IMR-90 (cell line): ENCODE measurements at regions not wholly inside any gene's neighbourhood (a gene's known extent, or its start where the extent isn't known, plus 50 kb on each side); places are given as distances from the start of the nearest gene placed in this dataset.

Experiments used
- ATAC-seq: fragments of 200-7000 bp; cut with Tn5 transposase; 2 replicates; pipeline ENCODE4 v1.9.1; 2020; ENCODE audit warnings: low read depth, mild to moderate bottlenecking, moderate library complexity
- BruUV-seq: library from RNA; stranded (reverse); fragments of 400-500 nt; replicated peaks from 2 replicates; lab custom pipeline; 2021; lab: Mats Ljungman, UMichigan
- CTCF ChIA-PET: fragments of 300-600 bp; formaldehyde crosslinking; extraction: SDS; loops from one replicate; lab custom pipeline; 2021; ENCODE audit warnings: antibody characterized with exemption; lab: Yijun Ruan, JAX
- POLR2A ChIA-PET: fragments of 300-600 bp; sonication (Branson Sonifier 250); formaldehyde crosslinking; loops from one replicate; lab custom pipeline; 2022; ENCODE audit warnings: antibody characterized with exemption; ENCODE audit not compliant: unreplicated experiment; lab: Charles Lee
- DNase-seq: peaks from one replicate; pipeline ENCODE4 v3.0.0; 2013
- H2AFZ ChIP-seq: replicated peaks from 2 replicates; pipeline ENCODE3; 2013; ENCODE audit warnings: low read length, mild to moderate bottlenecking; ENCODE audit not compliant: poor library complexity
- H2AK5ac ChIP-seq: 2 replicates; pipeline ENCODE4 v1.6.1; 2013; ENCODE audit warnings: low read depth, low read length, inconsistent platforms
- H2AK9ac ChIP-seq: replicated peaks from 2 replicates; pipeline ENCODE3; 2013; ENCODE audit warnings: mild to moderate bottlenecking, low read depth, low read length, moderate library complexity; ENCODE audit not compliant: poor library complexity
- H2BK120ac ChIP-seq: 2 replicates; pipeline ENCODE4 v1.6.1; 2013; ENCODE audit warnings: low read depth, low read length, inconsistent platforms
- H2BK15ac ChIP-seq: 3 replicates; pipeline ENCODE4 v1.6.1; 2013; ENCODE audit warnings: low read depth, low read length, inconsistent platforms
- H2BK20ac ChIP-seq: 2 replicates; pipeline ENCODE4 v1.6.1; 2013; ENCODE audit warnings: low read depth, mild to moderate bottlenecking, inconsistent platforms, low read length, moderate library complexity
- H2BK5ac ChIP-seq: 2 replicates; pipeline ENCODE4 v1.6.1; 2013; ENCODE audit warnings: mild to moderate bottlenecking, low read depth, low read length, inconsistent platforms; ENCODE audit not compliant: poor library complexity, severe bottlenecking
- H3K14ac ChIP-seq: replicated peaks from 2 replicates; pipeline ENCODE4 v1.6.1; 2013; ENCODE audit warnings: low read depth, low read length, inconsistent platforms
- H3K18ac ChIP-seq: 2 replicates; pipeline ENCODE4 v1.6.1; 2013; ENCODE audit warnings: low read depth, low read length, control low read depth
- H3K23ac ChIP-seq: 2 replicates; pipeline ENCODE4 v1.6.1; 2013; ENCODE audit warnings: low read depth, low read length, inconsistent platforms
- H3K27ac ChIP-seq: 2 replicates; pipeline ENCODE4 v1.5.1; 2013; ENCODE audit warnings: mild to moderate bottlenecking, control low read depth, low read length; ENCODE audit not compliant: insufficient read depth
- H3K27me3 ChIP-seq: 2 replicates; pipeline ENCODE4 v1.6.1; 2013; ENCODE audit warnings: low read length; ENCODE audit not compliant: control insufficient read depth, insufficient read depth
- H3K36me3 ChIP-seq: 2 replicates; pipeline ENCODE4 v1.6.1; 2013; ENCODE audit warnings: low read length, mixed read lengths; ENCODE audit not compliant: control insufficient read depth, insufficient read depth
- H3K4ac ChIP-seq: 2 replicates; pipeline ENCODE4 v1.6.1; 2013; ENCODE audit warnings: low read depth, low read length, inconsistent platforms
- H3K4me1 ChIP-seq: 2 replicates; pipeline ENCODE4 v1.6.1; 2013; ENCODE audit warnings: low read length, mixed read lengths; ENCODE audit not compliant: control insufficient read depth, insufficient read depth
- H3K4me2 ChIP-seq: 2 replicates; pipeline ENCODE4 v1.6.1; 2013; ENCODE audit warnings: low read depth, mild to moderate bottlenecking, control low read depth, low read length, moderate library complexity
- H3K4me3 ChIP-seq: 2 replicates; pipeline ENCODE4 v1.5.1; 2013; ENCODE audit warnings: low read depth, mild to moderate bottlenecking, control low read depth, low read length, moderate library complexity; ENCODE audit not compliant: insufficient read depth
- H3K56ac ChIP-seq: 2 replicates; pipeline ENCODE4 v1.6.1; 2013; ENCODE audit warnings: low read length, inconsistent platforms; ENCODE audit not compliant: insufficient read depth; ENCODE audit errors: extremely low read depth
- H3K79me1 ChIP-seq, 2 experiments: 2 replicates each; pipeline ENCODE4 v1.6.1; 2013; ENCODE audit warnings: low read length in 2 of 2, inconsistent platforms in 1 of 2, low read depth in 1 of 2
- H3K9ac ChIP-seq: 2 replicates; pipeline ENCODE4 v1.6.1; 2013; ENCODE audit warnings: low read depth, low read length, control low read depth
- H3K9me1 ChIP-seq: 2 replicates; pipeline ENCODE4 v1.6.1; 2013; ENCODE audit warnings: low read length, inconsistent platforms; ENCODE audit not compliant: insufficient read depth
- H3K9me3 ChIP-seq: 2 replicates; pipeline ENCODE4 v1.6.1; 2013; ENCODE audit warnings: low read length; ENCODE audit not compliant: control insufficient read depth, insufficient read depth
- H4K20me1 ChIP-seq: 2 replicates; pipeline ENCODE4 v1.6.1; 2013; ENCODE audit warnings: low read length, inconsistent platforms; ENCODE audit not compliant: insufficient read depth
- H4K5ac ChIP-seq: 2 replicates; pipeline ENCODE4 v1.6.1; 2013; ENCODE audit warnings: mild to moderate bottlenecking, low read depth, low read length, control low read depth
- H4K8ac ChIP-seq, 2 experiments: 2 replicates each; pipeline ENCODE4 v1.6.1; 2013; ENCODE audit warnings: low read depth in 2 of 2, low read length in 2 of 2, control low read depth in 1 of 2, inconsistent platforms in 1 of 2
- H4K91ac ChIP-seq: 2 replicates; pipeline ENCODE4 v1.6.1; 2013; ENCODE audit warnings: low read depth, low read length, inconsistent platforms; ENCODE audit not compliant: insufficient read depth
- BHLHE40 ChIP-seq: fragments of 150-350 bp; IDR thresholded peaks from 2 replicates; pipeline ENCODE4 v1.6.1; 2016; ENCODE audit warnings: mild to moderate bottlenecking, low read depth, low read length
- CTCF ChIP-seq: conservative IDR thresholded peaks from 2 replicates; pipeline ENCODE4 v1.5.1; 2012; ENCODE audit warnings: mild to moderate bottlenecking, low read depth, low read length, improper control_type of control experiment
- ELK1 ChIP-seq: fragments of 150-350 bp; IDR thresholded peaks from 2 replicates; pipeline ENCODE4 v1.6.1; 2016; ENCODE audit warnings: low read depth, mild to moderate bottlenecking, low read length, moderate library complexity, borderline replicate concordance
- FOS ChIP-seq: fragments of 150-350 bp; IDR thresholded peaks from 2 replicates; pipeline ENCODE4 v1.6.1; 2016; ENCODE audit warnings: low read depth, low read length
- MAFK ChIP-seq: IDR thresholded peaks from 2 replicates; pipeline ENCODE4 v1.6.1; 2012; ENCODE audit warnings: low read depth, low read length, improper control_type of control experiment
- MAZ ChIP-seq: IDR thresholded peaks from 2 replicates; pipeline ENCODE4 v1.6.1; 2012; ENCODE audit warnings: low read depth, mild to moderate bottlenecking, low read length, improper control_type of control experiment, moderate library complexity, borderline replicate concordance
- POLR2A ChIP-seq: IDR thresholded peaks from 2 replicates; pipeline ENCODE4 v1.6.1; 2012; ENCODE audit warnings: mild to moderate bottlenecking, low read depth, low read length
- RAD21 ChIP-seq: IDR thresholded peaks from 2 replicates; pipeline ENCODE4 v1.6.1; 2012; ENCODE audit warnings: low read length, improper control_type of control experiment
- RCOR1 ChIP-seq: IDR thresholded peaks from 2 replicates; pipeline ENCODE4 v1.6.1; 2012; ENCODE audit warnings: mild to moderate bottlenecking, low read length, improper control_type of control experiment; ENCODE audit not compliant: insufficient replicate concordance
- RFX5 ChIP-seq: IDR thresholded peaks from 2 replicates; pipeline ENCODE4 v1.8.0; 2012; ENCODE audit warnings: low read depth, mild to moderate bottlenecking, low read length, moderate library complexity
- SMC3 ChIP-seq: fragments of 150-350 bp; IDR thresholded peaks from 2 replicates; pipeline ENCODE4 v1.6.1; 2016; ENCODE audit warnings: low read depth, mild to moderate bottlenecking, antibody characterized with exemption, low read length, moderate library complexity
- USF2 ChIP-seq: fragments of 150-350 bp; IDR thresholded peaks from 2 replicates; pipeline ENCODE4 v1.6.1; 2017; ENCODE audit warnings: mild to moderate bottlenecking, antibody characterized with exemption, low read length, low read depth
- WGBS, 2 experiments: methylation state at CpG; one replicate each; pipeline versions ENCODE4 v1.1.5 to v1.1.7; 2013; ENCODE audit warnings: missing lambda C conversion rate in 2 of 2; ENCODE audit not compliant: insufficient read length in 1 of 2; ENCODE audit errors: extremely low coverage in 2 of 2; 5-methylcytosine and 5-hydroxymethylcytosine counted together
- dilution Hi-C: fragments of 300-500 bp; cut with HindIII; formaldehyde crosslinking; loops from one replicate; pipeline ENCODE4 v1.14.3; 2018; ENCODE audit warnings: low sequenced_read_pairs; ENCODE audit not compliant: unreplicated experiment
- in situ Hi-C: fragments of 300-500 bp; cut with MboI; formaldehyde crosslinking; loops from 3 replicates; pipeline ENCODE4 v1.14.3; 2019; ENCODE audit warnings: low sequenced_read_pairs, inconsistent platforms, mixed read lengths
- intact Hi-C: fragments of 100-400 bp; cut with micrococcal nuclease; formaldehyde crosslinking; loops from 2 replicates; pipeline ENCODE4 v1.10.0; 2022

GRCh38 chr2:10245021-10245420, 57.7 kb upstream of the HPCAL1 start:
- no peak overlapping the region for H2AK5ac ChIP-seq
- H3K4ac ChIP-seq = no peak overlapping the region
- peaks cover 28% of the 10 kb centered on the region for H3K27me3 ChIP-seq
- no peak overlapping the region for H4K91ac ChIP-seq
- no peaks in the 10 kb centered on the region for H3K9me1 ChIP-seq
- POLR2A ChIA-PET = no interaction called here
- H3K23ac ChIP-seq = no peak overlapping the region
- no peaks in the 10 kb centered on the region for H3K79me1 ChIP-seq
- no peak overlapping the region for H3K56ac ChIP-seq
- no peaks in the 10 kb centered on the region for H3K4me1 ChIP-seq
- H2AK9ac ChIP-seq = no peak overlapping the region
- H3K14ac ChIP-seq = no peak overlapping the region
- no peak overlapping the region for H3K18ac ChIP-seq
- ATAC-seq = no peak
- no peaks in the 10 kb centered on the region for H4K20me1 ChIP-seq
- no peak overlapping the region for H2BK15ac ChIP-seq
- no peak for DNase-seq
- in situ Hi-C loops = no loop called here
- TF ChIP-seq POLR2A (no peak), FOS (no peak), MAFK (no peak), ELK1 (no peak), MAZ (no peak), SMC3 (no peak), USF2 (no peak), RCOR1 (no peak), RAD21 (no peak), RFX5 (no peak), BHLHE40 (no peak), CTCF (no peak)
- no peaks in the 10 kb centered on the region for H3K36me3 ChIP-seq
- no peak overlapping the region for H2AFZ ChIP-seq
- H3K9me3 ChIP-seq = peaks cover 3% of the 10 kb centered on the region; the same call in 1 of the 2 replicates
- intact Hi-C loops = no loop called here
- H2BK120ac ChIP-seq = no peak overlapping the region
- dilution Hi-C loops = no loop called here
- H2BK5ac ChIP-seq = no peak overlapping the region
- no peak overlapping the region for H4K5ac ChIP-seq
- CTCF ChIA-PET = interaction anchor here (0.6 kb wide), 1 partner anchor 60 kb away, joined by 3 read pairs; no protein-coding TSS in a partner anchor
- no peak overlapping the region for H4K8ac ChIP-seq
- no TSS peak for BruUV-seq
- no peak overlapping the region for H3K9ac ChIP-seq
- H2BK20ac ChIP-seq = no peak overlapping the region
- H3K4me3 ChIP-seq = no peak overlapping the region
- H3K27ac ChIP-seq = no peak overlapping the region
- WGBS, 2 experiments = 70% methylated on average over 6 of the region's 8 CpGs; no CpG with 5 or more reads in 1 of the 2 experiments
- no peak overlapping the region for H3K4me2 ChIP-seq
